Lower leg skin (tissue), 3 donors: ENCODE measurements at regions not wholly inside any gene's neighbourhood (a gene's known extent, or its start where the extent isn't known, plus 50 kb on each side); places are given as distances from the start of the nearest gene placed in this dataset.

Source experiments
- POLR2A ChIP-seq, 2 donors: fragments of 450-650 bp; IDR thresholded peaks; one replicate each; pipeline ENCODE4 v1.6.1; 2016 to 2017; ENCODE audit warnings: antibody characterized with exemption in 2 of 2, mild to moderate bottlenecking in 1 of 2, moderate library complexity in 1 of 2
- TF ChIP-seq, protein P1 (sequence below), 3 donors: fragments of 450-650 bp; IDR thresholded peaks; one replicate each; pipeline ENCODE4 v1.5.1; 2016; ENCODE audit warnings: antibody characterized with exemption in 3 of 3, mild to moderate bottlenecking in 3 of 3, moderate library complexity in 2 of 3

DNA sequence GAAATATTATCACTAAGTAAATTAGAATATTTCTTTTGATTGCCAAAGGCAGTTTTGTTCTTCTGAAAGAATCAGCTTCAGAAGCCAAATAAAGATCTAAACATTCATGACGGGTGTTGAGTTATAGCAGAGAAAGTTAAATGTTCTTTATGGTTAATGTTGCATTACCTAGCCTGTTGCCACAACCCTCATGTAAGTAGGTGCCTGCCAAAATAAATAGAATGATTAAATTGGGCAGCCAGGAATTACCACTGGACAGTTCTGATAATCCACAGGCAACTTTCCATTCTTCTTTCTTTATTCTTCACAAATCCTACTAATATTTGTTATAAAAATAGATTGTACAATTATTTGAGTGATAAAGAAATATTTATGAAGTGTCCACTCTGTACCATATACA lies 217.9 kb upstream of the NRIP1 start:
- TF ChIP-seq, protein P1, sequence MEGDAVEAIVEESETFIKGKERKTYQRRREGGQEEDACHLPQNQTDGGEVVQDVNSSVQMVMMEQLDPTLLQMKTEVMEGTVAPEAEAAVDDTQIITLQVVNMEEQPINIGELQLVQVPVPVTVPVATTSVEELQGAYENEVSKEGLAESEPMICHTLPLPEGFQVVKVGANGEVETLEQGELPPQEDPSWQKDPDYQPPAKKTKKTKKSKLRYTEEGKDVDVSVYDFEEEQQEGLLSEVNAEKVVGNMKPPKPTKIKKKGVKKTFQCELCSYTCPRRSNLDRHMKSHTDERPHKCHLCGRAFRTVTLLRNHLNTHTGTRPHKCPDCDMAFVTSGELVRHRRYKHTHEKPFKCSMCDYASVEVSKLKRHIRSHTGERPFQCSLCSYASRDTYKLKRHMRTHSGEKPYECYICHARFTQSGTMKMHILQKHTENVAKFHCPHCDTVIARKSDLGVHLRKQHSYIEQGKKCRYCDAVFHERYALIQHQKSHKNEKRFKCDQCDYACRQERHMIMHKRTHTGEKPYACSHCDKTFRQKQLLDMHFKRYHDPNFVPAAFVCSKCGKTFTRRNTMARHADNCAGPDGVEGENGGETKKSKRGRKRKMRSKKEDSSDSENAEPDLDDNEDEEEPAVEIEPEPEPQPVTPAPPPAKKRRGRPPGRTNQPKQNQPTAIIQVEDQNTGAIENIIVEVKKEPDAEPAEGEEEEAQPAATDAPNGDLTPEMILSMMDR (IDR thresholded peaks at IDR 0.05): no peak
- no peak for TF ChIP-seq POLR2A (IDR thresholded peaks at IDR 0.05)
